CD4-positive, CD25-positive, alpha-beta regulatory T cell (primary cell): ENCODE measurements at regions not wholly inside any gene's neighbourhood (a gene's known extent, or its start where the extent isn't known, plus 50 kb on each side); places are given as distances from the start of the nearest gene placed in this dataset.
"Not testable (repeated sequence)": the region's sequence is repeated elsewhere in the genome, so short reads cannot be mapped to it uniquely, and the experiment has no call there.

Experiments
- ATAC-seq, 2 donors: fragments of 150-1000 bp; cut with Tn5 transposase; one replicate each; pipeline ENCODE4 v1.10.0; 2021; ENCODE audit warnings: low read depth in 2 of 2, moderate number of reproducible peaks in 2 of 2, moderate library complexity in 1 of 2
- DNase-seq, 3 donors: peaks; one replicate each; pipeline versions ENCODE4 v3.0.0 to v3.0.0-alpha.2; 2012 to 2022; ENCODE audit warnings: mixed read lengths in 1 of 3
- H3K27ac ChIP-seq: one replicate; pipeline ENCODE4 v1.7.0; 2013; ENCODE audit warnings: mild to moderate bottlenecking, low read length; ENCODE audit not compliant: insufficient read depth, poor library complexity, severe bottlenecking
- H3K27me3 ChIP-seq: one replicate; pipeline ENCODE4 v1.7.0; 2013; ENCODE audit warnings: low read length; ENCODE audit not compliant: control insufficient read depth, insufficient read depth
- H3K36me3 ChIP-seq: one replicate; pipeline ENCODE4 v1.7.0; 2013; ENCODE audit warnings: mild to moderate bottlenecking, low read length, moderate library complexity; ENCODE audit not compliant: control insufficient read depth, insufficient read depth
- H3K4me1 ChIP-seq: 2 replicates; pipeline ENCODE4 v1.7.0; 2013; ENCODE audit warnings: mild to moderate bottlenecking, low read length; ENCODE audit not compliant: insufficient read depth, control insufficient read depth, poor library complexity, severe bottlenecking
- H3K4me3 ChIP-seq: one replicate; pipeline ENCODE4 v1.7.0; 2013; ENCODE audit warnings: low read depth, mild to moderate bottlenecking, low read length, moderate library complexity
- H3K9me3 ChIP-seq, 2 experiments: 1 replicate in 1 of 2; 2 replicates in 1 of 2; pipeline ENCODE4 v1.7.0; 2013; ENCODE audit warnings: low read length in 2 of 2, mild to moderate bottlenecking in 1 of 2, moderate library complexity in 1 of 2; ENCODE audit not compliant: control insufficient read depth in 2 of 2
- H3K27ac Mint-ChIP-seq, 3 donors: one replicate each; pipeline ENCODE4 v1.8.0; 2020 to 2022; ENCODE audit warnings: mild to moderate bottlenecking in 3 of 3, mixed read lengths in 3 of 3, moderate library complexity in 2 of 3
- H3K27me3 Mint-ChIP-seq: one replicate; pipeline ENCODE4 v1.8.0; 2022; ENCODE audit warnings: mild to moderate bottlenecking, mixed read lengths
- H3K36me3 Mint-ChIP-seq: one replicate; pipeline ENCODE4 v1.8.0; 2020; ENCODE audit warnings: mixed read lengths
- H3K4me1 Mint-ChIP-seq, 4 donors: one replicate each; pipeline ENCODE4 v1.8.0; 2020 to 2022; ENCODE audit warnings: mixed read lengths in 4 of 4, mild to moderate bottlenecking in 1 of 4
- H3K4me3 Mint-ChIP-seq, 4 donors: one replicate each; pipeline ENCODE4 v1.8.0; 2020 to 2022; ENCODE audit warnings: mild to moderate bottlenecking in 4 of 4, mixed read lengths in 4 of 4, moderate library complexity in 3 of 4
- H3K9me3 Mint-ChIP-seq, 7 donors: one replicate each; pipeline ENCODE4 v1.8.0; 2020 to 2022; ENCODE audit warnings: mixed read lengths in 7 of 7, mild to moderate bottlenecking in 3 of 7, moderate library complexity in 2 of 7

DNA sequence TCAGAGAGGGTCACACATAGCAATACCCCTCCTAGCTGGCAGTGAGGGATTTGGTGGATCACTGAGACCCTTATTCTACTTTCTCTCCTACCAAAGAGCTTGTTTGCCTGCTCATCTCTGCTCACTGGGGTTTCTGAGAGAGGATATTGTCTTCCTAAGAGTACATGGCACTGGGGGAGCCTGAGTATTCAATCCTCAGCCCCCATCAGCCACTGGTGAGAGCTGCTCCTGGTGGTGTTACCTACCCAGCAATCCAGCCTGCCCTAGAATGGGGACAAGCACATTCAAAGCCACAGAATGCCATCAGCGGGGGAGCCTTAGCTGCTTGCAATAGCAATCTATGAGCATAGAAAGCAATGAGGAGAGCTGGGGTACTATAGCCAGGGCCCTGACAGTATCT lies 281.1 kb downstream of the WDR11 start:
- Mint-ChIP-seq H3K4me1 (no peaks in the 10 kb centered on the region), H3K9me3 (peaks cover 0 to 4% (median 2%) of the 10 kb centered on the region in 7 donors), H3K27ac (no peak overlapping the region), H3K27me3 (no peaks in the 10 kb centered on the region), H3K36me3 (no peaks in the 10 kb centered on the region), H3K4me3 (no peak overlapping the region)
- no peak for ATAC-seq
- Histone ChIP-seq H3K27me3 (no peaks in the 10 kb centered on the region), H3K36me3 (no peaks in the 10 kb centered on the region), H3K4me3 (no peak overlapping the region), H3K27ac (no peak overlapping the region), H3K4me1 (no peaks in the 10 kb centered on the region), H3K9me3 (no peaks in the 10 kb centered on the region)
- DNase-seq: no peak

DNA sequence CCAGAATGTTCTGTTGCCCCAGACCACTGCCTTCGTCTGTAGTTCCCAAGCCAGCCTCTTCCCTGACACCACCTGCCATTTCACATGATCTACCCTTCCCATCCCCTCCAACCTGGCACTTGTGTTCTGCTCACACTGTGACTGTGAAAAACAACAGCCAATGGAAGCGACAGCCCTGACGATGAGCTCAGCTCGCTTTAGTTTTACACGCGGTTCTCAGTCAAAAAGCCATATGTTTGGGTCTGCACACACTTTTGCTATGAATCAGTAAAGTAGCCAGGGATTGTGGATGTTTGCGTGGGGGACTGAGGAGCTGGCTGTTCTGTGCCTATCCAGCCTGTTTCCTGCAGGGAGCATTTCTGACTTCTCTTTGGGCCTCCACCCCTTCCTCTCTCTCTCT lies 282.7 kb downstream of the WDR11 start:
- Histone ChIP-seq H3K4me1 (no peaks in the 10 kb centered on the region), H3K9me3 (no peaks in the 10 kb centered on the region), H3K27me3 (no peaks in the 10 kb centered on the region), H3K27ac (no peak overlapping the region), H3K36me3 (no peaks in the 10 kb centered on the region), H3K4me3 (no peak overlapping the region)
- H3K4me3 Mint-ChIP-seq: no peak overlapping the region
- no peaks in the 10 kb centered on the region for H3K4me1 Mint-ChIP-seq
- H3K27ac Mint-ChIP-seq: no peak overlapping the region
- DNase-seq: no peak
- H3K9me3 Mint-ChIP-seq: peaks cover 0 to 4% (median 2%) of the 10 kb centered on the region in 7 donors
- H3K36me3 Mint-ChIP-seq: no peaks in the 10 kb centered on the region
- no peak for ATAC-seq
- H3K27me3 Mint-ChIP-seq: no peaks in the 10 kb centered on the region

DNA sequence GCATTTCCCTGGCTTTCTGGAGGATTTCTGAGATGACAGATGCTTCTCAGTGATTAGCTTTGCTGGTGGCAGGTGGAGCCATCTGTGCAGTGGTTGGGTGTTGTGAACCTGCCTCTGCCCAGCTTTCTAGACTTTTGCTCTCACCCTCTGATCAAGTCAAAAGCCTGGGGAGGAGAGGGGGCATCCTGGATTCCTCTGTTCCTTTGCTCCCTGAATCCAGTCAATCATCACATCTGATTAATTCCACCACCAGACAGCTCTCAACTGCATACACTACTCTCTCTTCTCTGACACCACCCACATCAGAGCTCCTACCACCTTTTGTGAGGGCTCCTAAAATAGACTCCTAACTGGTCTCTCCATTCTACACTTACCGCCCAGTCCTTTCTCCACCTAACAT lies 283.5 kb downstream of the WDR11 start:
- Mint-ChIP-seq H3K4me1 (no peaks in the 10 kb centered on the region), H3K27me3 (no peaks in the 10 kb centered on the region), H3K9me3 (peaks cover 0 to 4% (median 2%) of the 10 kb centered on the region in 7 donors), H3K4me3 (no peak overlapping the region), H3K27ac (no peak overlapping the region), H3K36me3 (no peaks in the 10 kb centered on the region)
- Histone ChIP-seq H3K4me1 (no peaks in the 10 kb centered on the region), H3K27me3 (no peaks in the 10 kb centered on the region), H3K9me3 (no peaks in the 10 kb centered on the region), H3K36me3 (no peaks in the 10 kb centered on the region), H3K27ac (no peak overlapping the region), H3K4me3 (no peak overlapping the region)
- ATAC-seq (no peak), DNase-seq (no peak)

DNA sequence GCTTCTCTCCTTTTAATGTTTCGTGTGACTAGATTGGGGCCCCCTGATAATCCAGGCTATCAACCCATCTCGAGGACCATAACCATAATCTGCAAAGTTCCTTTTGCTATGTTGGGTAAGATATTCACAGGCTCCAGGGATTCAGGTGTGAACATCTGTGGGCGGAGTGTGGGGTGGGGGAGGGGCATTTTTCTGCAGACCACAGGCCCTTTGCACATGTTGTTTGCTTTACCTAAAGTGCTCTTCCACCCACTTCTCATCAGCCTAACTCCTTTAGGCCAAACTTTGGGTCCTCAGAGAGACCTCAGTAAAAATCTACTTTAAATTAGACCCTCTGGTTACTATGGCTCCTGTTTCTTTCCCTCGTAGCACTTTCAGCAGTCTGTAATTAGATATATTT lies 284.4 kb downstream of the WDR11 start:
- no peaks in the 10 kb centered on the region for H3K4me1 ChIP-seq
- Mint-ChIP-seq H3K9me3 (peaks cover 0 to 4% (median 2%) of the 10 kb centered on the region in 7 donors), H3K27me3 (no peaks in the 10 kb centered on the region)

GRCh38 chr10:121137533-121137932 lies 286.4 kb downstream of the WDR11 start:
- Mint-ChIP-seq H3K4me3 (no peak overlapping the region), H3K27ac (no peak overlapping the region), H3K36me3 (no peaks in the 10 kb centered on the region), H3K27me3 (no peaks in the 10 kb centered on the region), H3K4me1 (no peaks in the 10 kb centered on the region), H3K9me3 (peaks cover 0 to 7% (median 4%) of the 10 kb centered on the region in 7 donors)
- Histone ChIP-seq H3K4me3 (no peak overlapping the region), H3K4me1 (no peaks in the 10 kb centered on the region), H3K9me3 (no peaks in the 10 kb centered on the region), H3K36me3 (no peaks in the 10 kb centered on the region), H3K27me3 (no peaks in the 10 kb centered on the region), H3K27ac (no peak overlapping the region)
- ATAC-seq: no peak
- no peak for DNase-seq

More for the DNA sequence above, 284.4 kb downstream of the WDR11 start:
- Mint-ChIP-seq H3K36me3 (no peaks in the 10 kb centered on the region), H3K27ac (no peak overlapping the region), H3K4me1 (no peaks in the 10 kb centered on the region), H3K4me3 (no peak overlapping the region)
- no peak for DNase-seq
- Histone ChIP-seq H3K27me3 (no peaks in the 10 kb centered on the region), H3K4me3 (no peak overlapping the region), H3K27ac (no peak overlapping the region), H3K36me3 (no peaks in the 10 kb centered on the region), H3K9me3 (no peaks in the 10 kb centered on the region)
- no peak for ATAC-seq

DNA sequence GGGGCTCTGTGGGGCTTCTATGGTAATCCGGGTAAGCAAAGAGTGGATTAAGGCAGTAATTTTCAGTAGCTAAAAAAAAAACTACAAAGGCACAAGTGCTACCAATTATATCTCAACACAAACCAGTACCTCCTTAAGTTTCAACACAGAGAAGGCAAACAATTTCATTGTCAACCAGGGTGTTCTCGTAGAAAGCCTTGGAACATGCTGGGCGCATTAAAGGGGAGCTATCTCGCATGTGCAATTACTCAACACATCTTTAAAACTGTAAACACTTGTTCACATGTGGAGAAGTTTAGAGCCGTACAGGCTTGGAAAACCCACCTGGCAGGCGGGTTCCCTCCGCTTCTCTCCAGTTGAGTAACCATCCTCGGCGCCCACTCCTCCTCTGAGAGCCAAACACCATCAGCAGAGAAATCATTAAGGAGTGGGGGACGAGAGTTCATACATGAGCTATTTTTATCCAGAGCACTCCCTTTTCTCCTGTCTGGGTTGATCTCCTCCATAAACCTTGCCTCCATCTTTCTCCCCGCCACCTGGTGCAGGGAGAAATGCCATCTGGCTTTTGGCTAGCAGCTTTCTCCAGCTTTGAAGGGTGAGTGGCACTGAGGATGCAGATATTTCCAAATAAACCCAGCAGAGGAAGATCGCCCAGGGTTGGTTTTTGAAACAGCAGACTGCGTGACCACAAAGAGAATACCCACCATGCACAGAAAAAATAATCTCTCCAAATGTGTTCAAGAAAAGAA lies 287.1 kb downstream of the WDR11 start:
- Histone ChIP-seq H3K27ac (no peak overlapping the region), H3K27me3 (no peaks in the 10 kb centered on the region), H3K36me3 (no peaks in the 10 kb centered on the region), H3K9me3 (no peaks in the 10 kb centered on the region), H3K4me1 (no peaks in the 10 kb centered on the region), H3K4me3 (no peak overlapping the region)
- Mint-ChIP-seq H3K27ac (no peak overlapping the region), H3K27me3 (no peaks in the 10 kb centered on the region), H3K36me3 (no peaks in the 10 kb centered on the region), H3K9me3 (peaks cover 0 to 11% (median 8%) of the 10 kb centered on the region in 7 donors), H3K4me1 (no peaks in the 10 kb centered on the region), H3K4me3 (no peak overlapping the region)
- ATAC-seq: no peak
- no peak for DNase-seq

- H3K9me3 Mint-ChIP-seq: peaks cover 0 to 12% (median 8%) of the 10 kb centered on the region in 7 donors
- no peak overlapping the region for H3K4me3 Mint-ChIP-seq
- H3K27me3 ChIP-seq: no peaks in the 10 kb centered on the region
- no peaks in the 10 kb centered on the region for H3K36me3 ChIP-seq
- H3K27me3 Mint-ChIP-seq: no peaks in the 10 kb centered on the region
- H3K4me3 ChIP-seq: no peak overlapping the region
- no peaks in the 10 kb centered on the region for H3K4me1 ChIP-seq
- no peaks in the 10 kb centered on the region for H3K4me1 Mint-ChIP-seq
- no peak overlapping the region for H3K27ac Mint-ChIP-seq
- no peaks in the 10 kb centered on the region for H3K9me3 ChIP-seq
- DNase-seq (no peak), ATAC-seq (no peak)
- no peak overlapping the region for H3K27ac ChIP-seq
- H3K36me3 Mint-ChIP-seq: no peaks in the 10 kb centered on the region
Measured at GRCh38 chr10:121138918-121139317, 287.8 kb downstream of the WDR11 start.

DNA sequence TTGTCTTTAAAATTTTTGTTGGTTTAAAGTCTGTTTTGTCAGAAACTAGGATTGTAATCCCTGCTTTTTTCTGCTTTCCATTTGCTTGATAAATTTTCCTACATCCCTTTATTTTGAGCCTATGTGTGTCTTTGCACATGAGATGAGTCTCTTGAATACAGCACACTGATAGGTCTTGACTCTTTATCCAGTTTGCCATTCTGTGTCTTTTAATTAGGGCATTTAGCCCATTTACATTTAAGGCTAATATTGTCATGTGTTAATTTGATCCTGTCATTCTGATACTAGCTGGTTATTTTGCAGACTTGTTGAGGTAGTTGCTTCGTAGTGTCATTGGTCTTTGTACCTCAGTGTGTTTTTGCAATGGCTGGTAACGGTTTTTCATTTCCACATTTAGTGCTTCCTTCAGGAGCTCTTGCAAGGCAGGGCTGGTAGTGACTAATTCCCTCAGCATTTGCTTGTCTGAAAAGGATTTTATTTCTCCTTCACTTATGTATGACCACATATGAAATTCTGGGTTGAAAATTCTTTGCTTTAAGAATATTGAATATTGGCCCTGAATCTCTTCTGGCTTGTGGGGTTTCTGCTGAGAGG lies 294.7 kb downstream of the WDR11 start:
- not testable (repeated sequence) for H3K36me3 Mint-ChIP-seq, H3K4me3 ChIP-seq, H3K4me1 Mint-ChIP-seq, ATAC-seq, H3K27ac ChIP-seq, H3K27ac Mint-ChIP-seq, H3K9me3 ChIP-seq, H3K27me3 Mint-ChIP-seq, H3K4me3 Mint-ChIP-seq, H3K4me1 ChIP-seq, H3K36me3 ChIP-seq, H3K27me3 ChIP-seq, DNase-seq
- peaks cover 3 to 25% (median 19%) of the 10 kb centered on the region in 7 donors for H3K9me3 Mint-ChIP-seq
